ENCODE measurements at regions not wholly inside any gene's neighbourhood (a gene's known extent, or its start where the extent isn't known, plus 50 kb on each side); places are given as distances from the start of the nearest gene placed in this dataset.

- Histone ChIP-seq H3K9ac (ENCODE audit: low read depth, low read length) (no peak overlapping the region), H2BK20ac (ENCODE audit: low read depth, low read length) (no peak overlapping the region), H3K4me2 (ENCODE audit: low read depth, low read length) (no peak overlapping the region), H3K36me3 (ENCODE audit: control insufficient read depth, insufficient read depth, low read length) (no peaks in the 10 kb centered on the region), H2BK5ac (ENCODE audit: low read depth, low read length, poor library complexity, severe bottlenecking) (no peak overlapping the region), H4K20me1 (ENCODE audit: insufficient read depth, low read length) (no peaks in the 10 kb centered on the region), H3K9me1 (ENCODE audit: insufficient read depth, low read length) (no peaks in the 10 kb centered on the region), H3K79me1 (ENCODE audit: low read depth in 1 of 2, low read length in 2 of 2) (no peaks in the 10 kb centered on the region), H2BK120ac (ENCODE audit: low read depth, low read length) (no peak overlapping the region), H2AFZ (replicated peaks; ENCODE audit: low read length, poor library complexity) (no peak overlapping the region), H3K56ac (ENCODE audit: extremely low read depth, insufficient read depth, low read length) (no peak overlapping the region), H4K5ac (ENCODE audit: low read depth, low read length) (no peak overlapping the region), H3K27me3 (ENCODE audit: control insufficient read depth, insufficient read depth, low read length) (no peaks in the 10 kb centered on the region), H3K4me3 (ENCODE audit: insufficient read depth, low read depth, low read length) (no peak overlapping the region), H2AK9ac (replicated peaks; ENCODE audit: low read depth, low read length, poor library complexity) (no peak overlapping the region), H4K8ac (ENCODE audit: low read depth in 2 of 2, low read length in 2 of 2) (no peak overlapping the region), H4K91ac (ENCODE audit: insufficient read depth, low read depth, low read length) (no peak overlapping the region), H3K27ac (ENCODE audit: insufficient read depth, low read length) (no peak overlapping the region), H2BK15ac (ENCODE audit: low read depth, low read length) (no peak overlapping the region), H3K14ac (replicated peaks; ENCODE audit: low read depth, low read length) (no peak overlapping the region), H3K9me3 (ENCODE audit: control insufficient read depth, insufficient read depth, low read length) (no peaks in the 10 kb centered on the region), H2AK5ac (ENCODE audit: low read depth, low read length) (no peak overlapping the region), H3K23ac (ENCODE audit: low read depth, low read length) (no peak overlapping the region), H3K18ac (ENCODE audit: low read depth, low read length) (no peak overlapping the region), H3K4ac (ENCODE audit: low read depth, low read length) (no peak overlapping the region), H3K4me1 (ENCODE audit: control insufficient read depth, insufficient read depth, low read length) (no peaks in the 10 kb centered on the region)
- ATAC-seq (ENCODE audit: low read depth) (no peak), DNase-seq (no peak)
- CTCF ChIA-PET, result no interaction called here
- POLR2A ChIA-PET (ENCODE audit: unreplicated experiment), result no interaction called here
- in situ Hi-C loops (cut with MboI; ENCODE audit: low sequenced_read_pairs), result no loop called here
- dilution Hi-C loops (cut with HindIII; ENCODE audit: low sequenced_read_pairs, unreplicated experiment), result no loop called here
- intact Hi-C loops (cut with micrococcal nuclease), result no loop called here
- BruUV-seq (replicated peaks), result no TSS peak
- no peak for TF ChIP-seq POLR2A (IDR thresholded peaks at IDR 0.05; ENCODE audit: low read depth, low read length)
- no peak for TF ChIP-seq MAZ (IDR thresholded peaks at IDR 0.05; ENCODE audit: borderline replicate concordance, low read depth, low read length)
- TF ChIP-seq, protein P1, sequence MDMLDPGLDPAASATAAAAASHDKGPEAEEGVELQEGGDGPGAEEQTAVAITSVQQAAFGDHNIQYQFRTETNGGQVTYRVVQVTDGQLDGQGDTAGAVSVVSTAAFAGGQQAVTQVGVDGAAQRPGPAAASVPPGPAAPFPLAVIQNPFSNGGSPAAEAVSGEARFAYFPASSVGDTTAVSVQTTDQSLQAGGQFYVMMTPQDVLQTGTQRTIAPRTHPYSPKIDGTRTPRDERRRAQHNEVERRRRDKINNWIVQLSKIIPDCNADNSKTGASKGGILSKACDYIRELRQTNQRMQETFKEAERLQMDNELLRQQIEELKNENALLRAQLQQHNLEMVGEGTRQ (IDR thresholded peaks at IDR 0.05; ENCODE audit: low read depth, low read length), result no peak
- TF ChIP-seq NFE2L2 (IDR thresholded peaks at IDR 0.05; ENCODE audit: low read depth, low read length), result no peak
- no CpG with 5 or more reads among the region's 2 CpGs for WGBS, 2 experiments (ENCODE audit: extremely low coverage in 2 of 2, insufficient read length in 1 of 2)
Observed at GRCh38 chr2:21299411-21299810, 175.6 kb downstream of the TDRD15 start.

Measured in IMR-90 (cell line).